Spinal cord (tissue), 9 donors: ENCODE measurements at regions not wholly inside any gene's neighbourhood (a gene's known extent, or its start where the extent isn't known, plus 50 kb on each side); places are given as distances from the start of the nearest gene placed in this dataset.
A peak's percentile ranks its signal among the peaks of the same experiment; 100 is the strongest.

ENCODE experiments used
- DNase-seq, 6 donors: peaks; one replicate each; pipeline versions ENCODE4 v3.0.0 to v3.0.0-alpha.2; 2013 to 2015; ENCODE audit warnings: low spot score in 6 of 6, low read depth in 4 of 6
- H3K27ac ChIP-seq: one replicate; pipeline ENCODE4 v1.5.1; 2013; ENCODE audit warnings: low read depth, low read length, control low read depth
- H3K27me3 ChIP-seq: one replicate; pipeline ENCODE4 v1.6.1; 2013; ENCODE audit warnings: low read length; ENCODE audit not compliant: control insufficient read depth, insufficient read depth
- H3K36me3 ChIP-seq: one replicate; pipeline ENCODE4 v1.6.1; 2013; ENCODE audit warnings: low read length; ENCODE audit not compliant: control insufficient read depth, insufficient read depth
- H3K4me1 ChIP-seq: one replicate; pipeline ENCODE4 v1.6.1; 2013; ENCODE audit warnings: low read length; ENCODE audit not compliant: control insufficient read depth, insufficient read depth
- H3K4me3 ChIP-seq: one replicate; pipeline ENCODE4 v1.5.1; 2013; ENCODE audit warnings: low read depth, low read length, control low read depth
- H3K9me3 ChIP-seq: one replicate; pipeline ENCODE4 v1.6.1; 2013; ENCODE audit warnings: low read length; ENCODE audit not compliant: control insufficient read depth, insufficient read depth
- WGBS: methylation state at CpG from one replicate; pipeline ENCODE4 v1.1.5; 2013; ENCODE audit warnings: missing lambda C conversion rate; ENCODE audit not compliant: insufficient coverage; 5-methylcytosine and 5-hydroxymethylcytosine counted together
- donor health status: healthy.

DNA sequence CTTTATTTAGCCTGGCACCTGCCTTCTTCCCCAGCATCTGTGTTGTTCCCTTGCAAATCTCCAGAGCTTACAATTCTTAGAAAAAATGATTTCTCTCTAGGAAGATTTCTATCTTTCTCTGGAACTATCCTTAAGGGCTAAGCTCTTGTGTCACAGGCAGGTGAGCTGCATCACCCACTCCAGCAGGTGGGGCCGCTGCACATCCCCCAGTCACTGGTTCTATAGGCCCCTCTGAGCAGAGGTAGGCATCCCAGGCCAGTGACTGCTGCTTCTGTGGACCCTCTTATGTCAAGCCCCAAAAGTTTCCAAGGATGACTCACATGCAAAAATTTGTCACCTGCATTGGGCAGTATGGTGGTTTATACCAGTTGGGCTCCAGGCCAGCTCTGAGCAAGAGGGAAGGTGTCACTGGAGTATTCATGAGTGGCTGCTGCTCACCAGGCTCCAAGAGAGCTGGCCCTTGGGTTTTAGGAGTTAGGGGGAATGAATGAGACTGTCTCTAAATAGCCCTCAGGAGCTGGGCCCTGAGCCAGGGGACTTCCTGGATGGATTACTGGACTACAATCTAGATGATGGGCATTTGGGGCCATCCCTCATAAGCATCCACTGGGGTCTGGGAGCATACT is 208.1 kb upstream of the EOLA2 start:
- H3K27me3 ChIP-seq: no peaks in the 10 kb centered on the region
- 56% methylated on average over 1 of the region's 1 CpG for WGBS
- peaks cover 6% of the 10 kb centered on the region for H3K9me3 ChIP-seq
- peaks cover 10% of the 10 kb centered on the region for H3K4me1 ChIP-seq
- no peak overlapping the region for H3K27ac ChIP-seq
- DNase-seq: no peak
- H3K4me3 ChIP-seq: no peak overlapping the region
- no peaks in the 10 kb centered on the region for H3K36me3 ChIP-seq

DNA sequence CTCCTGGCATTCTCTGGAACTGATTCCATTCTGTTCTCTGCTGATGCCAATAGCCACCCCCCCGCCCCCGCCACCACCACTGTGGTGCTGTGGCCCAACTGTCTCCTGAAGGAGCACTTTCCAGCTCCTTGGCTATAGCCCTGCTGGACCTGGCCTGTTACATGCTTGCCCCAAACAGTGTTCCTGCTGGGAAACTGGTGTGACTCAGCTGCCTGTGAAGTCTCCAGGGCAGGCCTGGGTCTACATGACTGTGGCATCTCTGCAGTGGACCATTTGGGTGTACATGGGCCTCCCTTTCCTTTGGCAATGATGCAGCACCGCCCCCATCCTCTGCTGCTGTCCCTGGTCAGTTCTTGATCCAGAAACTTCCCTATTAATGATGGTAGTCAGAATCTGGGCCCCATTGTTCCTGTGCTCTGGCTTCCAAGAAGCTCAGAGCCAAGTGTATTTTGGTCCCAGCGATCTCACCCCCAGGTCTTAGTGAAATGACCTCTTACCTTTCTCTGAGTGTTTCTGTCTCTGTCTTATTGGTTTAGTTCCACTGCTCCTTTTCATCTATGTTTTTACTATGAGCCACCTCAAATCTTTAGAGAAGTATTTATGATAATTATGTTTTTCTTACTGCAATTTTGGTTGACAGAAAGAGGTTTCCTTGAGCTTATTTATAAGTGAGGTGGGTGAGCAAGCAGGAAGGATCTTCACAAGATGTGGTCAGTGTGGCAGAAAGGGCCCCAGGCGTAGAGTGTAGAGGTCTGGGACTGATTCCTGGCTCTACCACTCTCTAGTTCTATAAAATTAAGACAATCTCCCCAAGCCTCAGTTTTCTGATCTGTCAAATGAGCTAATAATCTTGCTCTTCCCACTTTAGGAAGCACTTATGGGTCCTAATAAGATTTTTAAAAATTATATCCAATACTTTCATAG is 210.7 kb upstream of the EOLA2 start:
- WGBS: no CpG with 5 or more reads among the region's 5 CpGs
- H3K27me3 ChIP-seq: no peaks in the 10 kb centered on the region

DNA sequence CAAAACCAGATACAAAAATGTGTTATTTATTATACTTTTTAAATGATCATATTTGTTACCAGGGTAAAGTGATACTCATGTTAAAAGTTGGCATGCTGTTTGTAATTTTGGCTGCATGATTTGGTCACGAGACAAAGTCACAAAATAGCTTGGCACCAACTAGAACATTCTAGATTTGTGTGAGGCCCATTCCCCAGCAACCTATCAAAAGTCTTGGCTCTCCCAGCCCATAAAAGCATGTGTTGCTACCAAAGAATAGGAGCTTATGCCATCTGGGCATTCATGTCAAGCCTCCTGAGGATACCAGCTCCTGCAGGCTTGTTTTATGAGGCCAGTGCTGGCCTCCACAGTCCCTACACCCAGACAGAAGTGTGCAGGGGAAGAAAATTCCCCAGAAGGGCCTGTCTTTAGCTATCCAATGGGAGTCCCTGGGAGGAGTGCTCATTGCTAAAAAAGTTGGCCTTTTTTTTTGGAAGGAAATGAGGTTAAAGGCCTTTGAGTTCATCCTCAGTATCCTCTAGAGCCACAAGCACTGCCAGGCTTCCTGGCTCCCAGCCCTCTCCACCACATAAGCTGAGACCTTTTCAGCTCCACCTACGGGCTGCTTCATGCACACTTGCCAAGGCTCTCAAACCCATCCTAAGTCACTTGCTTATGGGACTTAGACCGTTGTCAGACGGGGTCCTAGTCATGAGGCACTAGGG is 211.9 kb upstream of the EOLA2 start:
- WGBS: 43% methylated on average over 3 of the region's 4 CpGs
- Histone ChIP-seq H3K27me3 (no peaks in the 10 kb centered on the region), H3K36me3 (no peaks in the 10 kb centered on the region), H3K4me1 (peaks cover 14% of the 10 kb centered on the region), H3K9me3 (no peaks in the 10 kb centered on the region), H3K4me3 (no peak overlapping the region), H3K27ac (no peak overlapping the region)
- DNase-seq: peak in 4 of 6 donors; percentile 23 to 84 (median 38)

More for the DNA sequence above, 210.7 kb upstream of the EOLA2 start:
- Histone ChIP-seq H3K4me3 (no peak overlapping the region), H3K27ac (no peak overlapping the region), H3K4me1 (peaks cover 14% of the 10 kb centered on the region), H3K9me3 (no peaks in the 10 kb centered on the region), H3K36me3 (no peaks in the 10 kb centered on the region)
- no peak for DNase-seq

DNA sequence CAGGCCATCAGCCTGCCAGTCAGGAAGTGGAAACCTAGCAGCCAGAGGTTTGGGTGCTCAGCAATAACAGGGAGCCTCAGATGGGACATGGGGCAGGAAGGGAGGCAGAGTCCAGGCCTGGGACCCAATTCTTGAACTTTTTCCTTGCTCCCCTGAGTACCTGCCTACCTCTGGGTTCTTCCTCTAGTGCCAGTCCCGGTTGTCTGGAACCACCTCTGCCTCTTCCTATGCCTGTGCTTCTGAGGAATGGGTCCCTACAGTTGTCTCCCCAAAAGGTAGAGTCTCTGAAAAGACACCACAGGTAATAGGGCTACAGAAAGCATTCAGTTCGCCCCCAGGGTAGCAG is 212.4 kb upstream of the MAMLD1 start:
- no peak overlapping the region for H3K27ac ChIP-seq
- H3K4me3 ChIP-seq: no peak overlapping the region
- H3K9me3 ChIP-seq: no peaks in the 10 kb centered on the region
- H3K36me3 ChIP-seq: no peaks in the 10 kb centered on the region
- 63% methylated on average over 2 of the region's 2 CpGs for WGBS
- peaks cover 17% of the 10 kb centered on the region for H3K4me1 ChIP-seq
- H3K27me3 ChIP-seq: no peaks in the 10 kb centered on the region
- no peak for DNase-seq

DNA sequence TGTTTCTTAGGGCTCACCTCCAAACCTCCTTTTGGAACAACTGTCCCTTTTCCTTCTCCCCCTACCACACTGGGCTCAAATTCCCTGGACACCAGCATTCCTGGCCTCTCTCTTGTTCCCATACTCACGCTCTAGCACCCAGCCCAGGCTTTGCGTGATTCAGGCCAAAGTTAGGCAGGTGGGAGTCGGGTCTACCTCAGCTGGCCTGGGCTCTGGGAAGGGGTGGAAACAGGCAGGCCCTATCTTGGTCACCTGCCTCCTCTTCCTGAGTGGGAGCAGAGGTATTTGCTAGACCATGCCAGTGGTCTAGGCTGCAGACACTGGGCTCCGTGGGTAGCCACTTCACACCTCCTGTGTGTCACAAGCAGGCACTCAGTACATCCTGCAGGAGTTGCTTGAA is 211.1 kb upstream of the MAMLD1 start:
- Histone ChIP-seq H3K27ac (no peak overlapping the region), H3K36me3 (no peaks in the 10 kb centered on the region), H3K9me3 (no peaks in the 10 kb centered on the region), H3K4me3 (no peak overlapping the region), H3K4me1 (peaks cover 17% of the 10 kb centered on the region), H3K27me3 (no peaks in the 10 kb centered on the region)
- WGBS: 46% methylated on average over 3 of the region's 4 CpGs
- DNase-seq: no peak

- Histone ChIP-seq H3K9me3 (no peaks in the 10 kb centered on the region), H3K36me3 (no peaks in the 10 kb centered on the region), H3K4me1 (peaks cover 17% of the 10 kb centered on the region), H3K4me3 (no peak overlapping the region), H3K27ac (no peak overlapping the region), H3K27me3 (no peaks in the 10 kb centered on the region)
- 83% methylated on average over 2 of the region's 2 CpGs for WGBS
- DNase-seq: no peak
Measured at GRCh38 chrX:150152546-150152945, 210.6 kb upstream of the MAMLD1 start.

DNA sequence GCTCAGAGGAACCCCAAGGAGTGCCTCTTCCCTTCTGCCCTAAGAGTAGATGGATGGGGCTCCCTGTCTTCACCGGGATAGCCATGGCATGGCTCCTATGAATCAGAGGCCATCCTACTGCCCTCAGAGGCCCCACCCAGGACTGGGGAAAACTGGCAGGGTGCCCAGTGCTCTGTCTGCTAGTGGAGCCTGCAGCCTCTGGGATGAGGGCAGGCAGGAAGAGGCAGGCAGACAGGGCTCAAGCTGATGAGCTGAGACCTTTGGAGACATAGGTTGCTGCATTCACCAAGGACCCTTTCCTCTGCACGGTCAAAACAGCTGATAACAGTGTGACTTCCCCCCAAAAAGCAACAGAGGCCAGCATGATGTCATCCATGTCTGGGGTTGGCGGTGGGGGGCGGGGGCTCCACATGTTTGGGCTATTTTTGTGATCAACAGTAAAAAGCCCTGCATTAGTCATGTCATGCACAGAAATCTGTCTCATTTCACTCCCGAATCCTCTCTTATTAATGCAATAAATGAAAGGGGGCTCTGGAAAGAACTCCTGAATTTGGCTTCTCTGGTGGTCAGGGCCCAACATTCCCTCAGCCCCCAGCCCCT is 207.6 kb upstream of the MAMLD1 start:
- H3K4me1 ChIP-seq: peaks cover 13% of the 10 kb centered on the region

DNA sequence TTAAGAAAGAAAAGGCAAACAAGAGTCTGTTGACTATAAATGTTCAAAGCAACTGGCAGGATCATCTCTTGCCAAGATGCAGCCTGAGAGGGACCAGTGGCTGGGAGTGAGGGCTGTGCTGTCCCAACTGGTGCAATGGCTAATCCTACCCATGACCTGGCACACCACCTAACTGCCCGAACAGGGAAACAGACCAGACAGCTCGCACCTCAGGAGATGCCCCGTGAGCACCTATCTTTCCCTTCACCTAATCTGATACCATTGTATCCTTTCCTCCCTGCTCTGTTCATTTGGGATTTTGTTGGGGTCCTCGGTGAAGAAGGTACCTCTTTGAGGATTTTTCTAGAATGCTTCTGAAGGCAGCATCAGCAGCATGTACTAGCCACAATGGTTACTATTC is 206.5 kb upstream of the MAMLD1 start:
- no peak for DNase-seq
- Histone ChIP-seq H3K9me3 (no peaks in the 10 kb centered on the region), H3K4me1 (peaks cover 6% of the 10 kb centered on the region), H3K27me3 (no peaks in the 10 kb centered on the region), H3K4me3 (no peak overlapping the region), H3K36me3 (no peaks in the 10 kb centered on the region), H3K27ac (no peak overlapping the region)
- WGBS: 55% methylated on average over 2 of the region's 4 CpGs

More for the DNA sequence above, 207.6 kb upstream of the MAMLD1 start:
- DNase-seq: no peak
- 53% methylated on average over 2 of the region's 5 CpGs for WGBS
- Histone ChIP-seq H3K9me3 (no peaks in the 10 kb centered on the region), H3K27me3 (no peaks in the 10 kb centered on the region), H3K36me3 (no peaks in the 10 kb centered on the region), H3K27ac (no peak overlapping the region), H3K4me3 (no peak overlapping the region)

- no peaks in the 10 kb centered on the region for H3K9me3 ChIP-seq
- H3K36me3 ChIP-seq: no peaks in the 10 kb centered on the region
- no peak overlapping the region for H3K4me3 ChIP-seq
- no peak for DNase-seq
- WGBS: 69% methylated on average over 2 of the region's 2 CpGs
- H3K27ac ChIP-seq: no peak overlapping the region
- H3K27me3 ChIP-seq: no peaks in the 10 kb centered on the region
- H3K4me1 ChIP-seq: peaks cover 3% of the 10 kb centered on the region
Measured at GRCh38 chrX:150157291-150157690, 205.8 kb upstream of the MAMLD1 start.
